Endothelial cell of umbilical vein (primary cell): ENCODE measurements at regions not wholly inside any gene's neighbourhood (a gene's known extent, or its start where the extent isn't known, plus 50 kb on each side); places are given as distances from the start of the nearest gene placed in this dataset.

Experiments
- EZH2 ChIP-seq: IDR thresholded peaks from 2 replicates; pipeline ENCODE4 v1.6.1; 2012; ENCODE audit warnings: borderline replicate concordance, low read depth, mild to moderate bottlenecking, moderate library complexity, low read length, inconsistent platforms; ENCODE audit not compliant: severe bottlenecking
- POLR2A ChIP-seq: IDR thresholded peaks from 2 replicates; pipeline ENCODE4 v1.6.1; 2012; ENCODE audit warnings: low read depth, mild to moderate bottlenecking, control low read depth, low read length
- POLR2AphosphoS5 ChIP-seq: IDR thresholded peaks from 2 replicates; pipeline ENCODE4 v1.6.1; 2012; ENCODE audit warnings: low read depth, mild to moderate bottlenecking, control low read depth, low read length, moderate library complexity; ENCODE audit not compliant: insufficient read depth
- TF ChIP-seq, protein P1 (sequence below), 2 donors: IDR thresholded peaks; 1 replicate in 1 of 2; 2 replicates in 1 of 2; pipeline ENCODE4 v1.5.1; 2011; ENCODE audit warnings: low read length in 2 of 2, mild to moderate bottlenecking in 2 of 2, moderate library complexity in 2 of 2, control low read depth in 1 of 2, inconsistent platforms in 1 of 2, low read depth in 1 of 2; ENCODE audit not compliant: insufficient read depth in 1 of 2; ENCODE audit errors: extremely low read depth in 1 of 2

- TF ChIP-seq, protein P1, sequence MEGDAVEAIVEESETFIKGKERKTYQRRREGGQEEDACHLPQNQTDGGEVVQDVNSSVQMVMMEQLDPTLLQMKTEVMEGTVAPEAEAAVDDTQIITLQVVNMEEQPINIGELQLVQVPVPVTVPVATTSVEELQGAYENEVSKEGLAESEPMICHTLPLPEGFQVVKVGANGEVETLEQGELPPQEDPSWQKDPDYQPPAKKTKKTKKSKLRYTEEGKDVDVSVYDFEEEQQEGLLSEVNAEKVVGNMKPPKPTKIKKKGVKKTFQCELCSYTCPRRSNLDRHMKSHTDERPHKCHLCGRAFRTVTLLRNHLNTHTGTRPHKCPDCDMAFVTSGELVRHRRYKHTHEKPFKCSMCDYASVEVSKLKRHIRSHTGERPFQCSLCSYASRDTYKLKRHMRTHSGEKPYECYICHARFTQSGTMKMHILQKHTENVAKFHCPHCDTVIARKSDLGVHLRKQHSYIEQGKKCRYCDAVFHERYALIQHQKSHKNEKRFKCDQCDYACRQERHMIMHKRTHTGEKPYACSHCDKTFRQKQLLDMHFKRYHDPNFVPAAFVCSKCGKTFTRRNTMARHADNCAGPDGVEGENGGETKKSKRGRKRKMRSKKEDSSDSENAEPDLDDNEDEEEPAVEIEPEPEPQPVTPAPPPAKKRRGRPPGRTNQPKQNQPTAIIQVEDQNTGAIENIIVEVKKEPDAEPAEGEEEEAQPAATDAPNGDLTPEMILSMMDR (IDR thresholded peaks at IDR 0.05; ENCODE audit: extremely low read depth in 1 of 2, insufficient read depth in 1 of 2, low read depth in 1 of 2, low read length in 2 of 2): no peak
- no peak for TF ChIP-seq POLR2A
- TF ChIP-seq EZH2: no peak
- no peak for TF ChIP-seq POLR2AphosphoS5
Measured at GRCh38 chr18:30709595-30709994, 332.9 kb downstream of the DSC3 start.
